Neuronal stem cell (in vitro differentiated cells): ENCODE measurements at regions not wholly inside any gene's neighbourhood (a gene's known extent, or its start where the extent isn't known, plus 50 kb on each side); places are given as distances from the start of the nearest gene placed in this dataset.

ENCODE experiments used
- DNase-seq: peaks from one replicate; pipeline ENCODE4 v3.0.0-alpha.2; 2013; ENCODE audit warnings: low spot score
- H2AFZ ChIP-seq: one replicate; pipeline ENCODE4 v1.6.1; 2013; ENCODE audit warnings: mild to moderate bottlenecking, low read length, inconsistent platforms
- H2AK5ac ChIP-seq: 2 replicates; pipeline ENCODE4 v1.6.1; 2013; ENCODE audit warnings: low read depth, mild to moderate bottlenecking, inconsistent platforms, low read length, moderate library complexity, mixed read lengths
- H2BK120ac ChIP-seq: 2 replicates; pipeline ENCODE4 v1.6.1; 2013; ENCODE audit warnings: low read depth, mild to moderate bottlenecking, inconsistent platforms, low read length, moderate library complexity, mixed read lengths
- H2BK12ac ChIP-seq: one replicate; pipeline ENCODE4 v1.6.1; 2013; ENCODE audit warnings: low read length, inconsistent platforms
- H2BK15ac ChIP-seq: 2 replicates; pipeline ENCODE4 v1.6.1; 2013; ENCODE audit warnings: mild to moderate bottlenecking, low read length, inconsistent platforms, mixed read lengths
- H2BK5ac ChIP-seq: one replicate; pipeline ENCODE4 v1.6.1; 2013; ENCODE audit warnings: inconsistent platforms, mild to moderate bottlenecking, low read length, moderate library complexity
- H3K14ac ChIP-seq: one replicate; pipeline ENCODE4 v1.6.1; 2013; ENCODE audit warnings: low read length, inconsistent platforms
- H3K18ac ChIP-seq: 2 replicates; pipeline ENCODE4 v1.6.1; 2013; ENCODE audit warnings: low read length, inconsistent platforms
- H3K23ac ChIP-seq: 2 replicates; pipeline ENCODE4 v1.6.1; 2013; ENCODE audit warnings: low read depth, mild to moderate bottlenecking, mixed read lengths, low read length, inconsistent platforms; ENCODE audit not compliant: poor library complexity
- H3K27ac ChIP-seq: replicated peaks from 3 replicates; pipeline ENCODE4 v1.5.1; 2013; ENCODE audit warnings: low read length, inconsistent platforms
- H3K27me3 ChIP-seq, 3 experiments: 2 replicates each; pipeline ENCODE4 v1.6.1; 2013; ENCODE audit warnings: low read length in 3 of 3, mild to moderate bottlenecking in 2 of 3, inconsistent platforms in 1 of 3, low read depth in 1 of 3, mixed read lengths in 1 of 3, moderate library complexity in 1 of 3; ENCODE audit not compliant: control insufficient read depth in 3 of 3, insufficient read depth in 3 of 3
- H3K36me3 ChIP-seq, 2 donors: replicated peaks in 1 of 2; 2 replicates each; pipeline ENCODE4 v1.6.1; 2013; ENCODE audit warnings: low read length in 2 of 2; ENCODE audit not compliant: control insufficient read depth in 2 of 2, insufficient read depth in 2 of 2
- H3K4ac ChIP-seq: 2 replicates; pipeline ENCODE4 v1.6.1; 2013; ENCODE audit warnings: inconsistent platforms, mild to moderate bottlenecking, low read length, moderate library complexity
- H3K4me1 ChIP-seq, 2 donors: 1 replicate in 1 of 2; 2 replicates in 1 of 2; pipeline ENCODE4 v1.6.1; 2013; ENCODE audit warnings: low read length in 2 of 2, low read depth in 1 of 2; ENCODE audit not compliant: control insufficient read depth in 2 of 2, insufficient read depth in 1 of 2
- H3K4me2 ChIP-seq: one replicate; pipeline ENCODE4 v1.6.1; 2013; ENCODE audit warnings: mild to moderate bottlenecking, low read length, inconsistent platforms; ENCODE audit not compliant: insufficient read depth, poor library complexity, severe bottlenecking
- H3K4me3 ChIP-seq, 2 donors: 2 replicates each; pipeline ENCODE4 v1.5.1; 2013; ENCODE audit warnings: low read length in 2 of 2, mild to moderate bottlenecking in 2 of 2, inconsistent platforms in 1 of 2, moderate library complexity in 1 of 2
- H3K79me1 ChIP-seq: one replicate; pipeline ENCODE4 v1.6.1; 2013; ENCODE audit warnings: low read depth, mild to moderate bottlenecking, inconsistent platforms, low read length, moderate library complexity
- H3K9ac ChIP-seq: one replicate; pipeline ENCODE4 v1.6.1; 2013; ENCODE audit warnings: mild to moderate bottlenecking, low read depth, low read length, inconsistent platforms; ENCODE audit not compliant: poor library complexity
- H3K9me3 ChIP-seq, 2 donors: replicated peaks in 1 of 2; 2 replicates each; pipeline versions ENCODE3 to v1.6.1; 2013; ENCODE audit warnings: low read length in 2 of 2, mild to moderate bottlenecking in 2 of 2, inconsistent platforms in 1 of 2, low read depth in 1 of 2, mixed read lengths in 1 of 2, moderate library complexity in 1 of 2; ENCODE audit not compliant: control insufficient read depth in 2 of 2, insufficient read depth in 1 of 2
- H4K8ac ChIP-seq: one replicate; pipeline ENCODE4 v1.6.1; 2013; ENCODE audit warnings: low read depth, mild to moderate bottlenecking, inconsistent platforms, low read length, moderate library complexity
- H4K91ac ChIP-seq: one replicate; pipeline ENCODE4 v1.6.1; 2013; ENCODE audit warnings: low read length, low read depth, mild to moderate bottlenecking, inconsistent platforms; ENCODE audit not compliant: poor library complexity
- WGBS, 2 donors: extraction: QIAGEN DNeasy Blood & Tissue Kit; methylation state at CpG; one replicate each; pipeline ENCODE4 v1.1.7; 2013; ENCODE audit warnings: missing lambda C conversion rate in 2 of 2, mixed read lengths in 1 of 2; ENCODE audit not compliant: insufficient read length in 2 of 2, insufficient replicate concordance in 1 of 2; ENCODE audit errors: extremely low coverage in 2 of 2; 5-methylcytosine and 5-hydroxymethylcytosine counted together

DNA sequence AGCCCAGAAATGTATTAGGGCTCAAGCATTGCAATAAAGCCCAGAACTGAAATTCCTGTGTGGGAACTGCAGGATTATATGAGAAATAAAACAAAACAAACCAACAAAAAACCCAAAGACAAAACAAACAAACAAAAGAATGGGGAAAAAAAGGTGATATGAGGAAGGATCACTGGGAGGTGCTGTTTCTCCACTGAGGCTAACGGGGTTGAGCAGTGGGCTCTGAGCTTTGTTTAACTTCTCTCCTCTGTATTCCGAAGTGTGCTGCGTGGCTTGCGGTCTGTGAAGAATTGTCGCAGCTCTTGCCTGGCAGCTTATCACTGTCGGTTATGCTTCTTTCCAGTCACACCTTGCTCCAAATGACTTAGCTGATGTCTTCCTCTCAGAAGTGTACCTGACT is 106.3 kb downstream of the TENT4A start:
- Histone ChIP-seq H3K4ac (no peak overlapping the region), H2AFZ (no peak overlapping the region), H4K8ac (no peak overlapping the region), H3K4me2 (no peak overlapping the region), H2AK5ac (no peak overlapping the region), H3K36me3 (no peaks in the 10 kb centered on the region), H3K9ac (no peak overlapping the region), H4K91ac (no peak overlapping the region), H3K23ac (no peak overlapping the region), H2BK12ac (no peak overlapping the region), H2BK5ac (no peak overlapping the region), H3K14ac (no peak overlapping the region), H3K4me1 (peaks cover 0 to 7% of the 10 kb centered on the region in 2 donors), H2BK15ac (no peak overlapping the region), H3K9me3 (peaks cover 0 to 2% of the 10 kb centered on the region in 2 donors), H2BK120ac (no peak overlapping the region), H3K4me3 (no peak overlapping the region), H3K27me3 (peaks cover 0 to 4% (median 0%) of the 10 kb centered on the region in 3 experiments), H3K18ac (no peak overlapping the region), H3K79me1 (no peaks in the 10 kb centered on the region), H3K27ac (no peak overlapping the region)
- no CpG with 5 or more reads among the region's 6 CpGs for WGBS, 2 donors
- peak; percentile 27 for DNase-seq

DNA sequence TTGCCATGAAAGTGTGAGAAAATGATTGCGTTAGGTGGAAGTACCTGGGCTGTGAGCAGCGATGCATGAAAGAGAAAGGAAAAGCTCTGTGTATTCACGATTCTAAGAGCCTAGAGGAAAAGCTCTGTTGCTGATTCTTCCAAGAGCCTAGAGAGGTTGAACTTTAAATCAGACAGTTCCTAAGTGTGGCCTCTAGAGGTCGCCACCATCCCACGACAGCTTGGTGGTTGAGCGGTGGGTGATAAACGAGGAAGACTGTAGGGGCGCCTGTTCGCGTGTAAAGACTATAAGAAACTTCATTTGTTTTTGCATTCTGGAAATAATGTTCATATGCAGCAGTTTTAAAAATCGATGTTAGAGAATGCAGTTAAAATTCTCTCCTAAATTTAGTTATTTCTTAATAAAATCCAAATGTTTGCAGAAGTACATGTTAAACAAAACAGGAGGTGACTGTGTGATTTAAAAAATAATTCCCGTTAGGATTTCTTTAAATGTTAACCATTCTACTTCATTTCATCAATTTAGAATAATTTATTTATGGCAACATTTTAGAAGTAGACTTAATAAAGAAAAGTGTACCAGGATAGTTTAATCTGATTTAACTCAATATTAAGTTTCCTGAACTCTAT is 107.7 kb downstream of the TENT4A start:
- no CpG with 5 or more reads among the region's 12 CpGs for WGBS, 2 donors
- Histone ChIP-seq H3K4me2 (no peak overlapping the region), H3K36me3 (no peaks in the 10 kb centered on the region), H3K79me1 (no peaks in the 10 kb centered on the region), H4K8ac (no peak overlapping the region), H3K4ac (no peak overlapping the region), H2BK12ac (no peak overlapping the region), H3K4me3 (no peak overlapping the region), H3K23ac (no peak overlapping the region), H3K9ac (no peak overlapping the region), H2AK5ac (no peak overlapping the region), H2BK5ac (no peak overlapping the region), H2BK120ac (no peak overlapping the region), H3K4me1 (peaks cover 4 to 7% of the 10 kb centered on the region in 2 donors), H3K9me3 (peaks cover 0 to 2% of the 10 kb centered on the region in 2 donors), H3K14ac (no peak overlapping the region), H3K18ac (no peak overlapping the region), H2AFZ (no peak overlapping the region), H4K91ac (no peak overlapping the region), H3K27ac (no peak overlapping the region), H3K27me3 (no peaks in the 10 kb centered on the region), H2BK15ac (no peak overlapping the region)
- DNase-seq: peak; percentile 61

DNA sequence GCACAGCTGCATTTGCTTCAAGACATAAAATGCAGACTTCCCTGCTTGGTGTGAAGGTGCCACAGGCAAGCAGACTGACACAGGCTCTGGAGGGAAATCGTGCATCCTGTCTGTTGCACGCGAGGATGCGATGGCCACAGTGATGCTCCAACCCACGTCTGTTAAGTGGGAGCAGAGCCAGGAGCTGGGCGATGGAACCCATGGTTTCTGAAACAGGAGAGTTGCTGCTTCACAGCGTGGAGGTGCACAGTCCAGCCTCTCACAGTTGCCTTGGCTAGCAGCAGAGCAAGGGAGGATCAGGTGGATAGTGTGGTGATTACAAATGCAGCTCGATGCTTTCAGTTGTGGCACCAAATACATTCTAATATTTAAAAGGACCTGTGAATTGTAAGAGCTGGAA is 108.8 kb downstream of the TENT4A start:
- H3K36me3 ChIP-seq: no peaks in the 10 kb centered on the region
- H3K4me3 ChIP-seq: peak overlapping the region in 1 of 2 donors; percentile 20
- H4K8ac ChIP-seq: no peak overlapping the region
- H2BK120ac ChIP-seq: no peak overlapping the region
- no peak overlapping the region for H3K14ac ChIP-seq
- H2BK5ac ChIP-seq: no peak overlapping the region
- peaks cover 6 to 7% of the 10 kb centered on the region in 2 donors for H3K4me1 ChIP-seq
- no peak overlapping the region for H2AFZ ChIP-seq
- peaks cover 0 to 2% of the 10 kb centered on the region in 2 donors for H3K9me3 ChIP-seq
- H3K27me3 ChIP-seq: no peaks in the 10 kb centered on the region
- no peaks in the 10 kb centered on the region for H3K79me1 ChIP-seq
- H4K91ac ChIP-seq: no peak overlapping the region
- no peak for DNase-seq
- no peak overlapping the region for H3K9ac ChIP-seq
- no peak overlapping the region for H3K4me2 ChIP-seq
- no peak overlapping the region for H3K4ac ChIP-seq
- no peak overlapping the region for H3K23ac ChIP-seq
- no peak overlapping the region for H2BK12ac ChIP-seq
- H3K18ac ChIP-seq: no peak overlapping the region
- WGBS, 2 donors: no CpG with 5 or more reads among the region's 8 CpGs
- H2AK5ac ChIP-seq: no peak overlapping the region
- H2BK15ac ChIP-seq: no peak overlapping the region
- no peak overlapping the region for H3K27ac ChIP-seq

DNA sequence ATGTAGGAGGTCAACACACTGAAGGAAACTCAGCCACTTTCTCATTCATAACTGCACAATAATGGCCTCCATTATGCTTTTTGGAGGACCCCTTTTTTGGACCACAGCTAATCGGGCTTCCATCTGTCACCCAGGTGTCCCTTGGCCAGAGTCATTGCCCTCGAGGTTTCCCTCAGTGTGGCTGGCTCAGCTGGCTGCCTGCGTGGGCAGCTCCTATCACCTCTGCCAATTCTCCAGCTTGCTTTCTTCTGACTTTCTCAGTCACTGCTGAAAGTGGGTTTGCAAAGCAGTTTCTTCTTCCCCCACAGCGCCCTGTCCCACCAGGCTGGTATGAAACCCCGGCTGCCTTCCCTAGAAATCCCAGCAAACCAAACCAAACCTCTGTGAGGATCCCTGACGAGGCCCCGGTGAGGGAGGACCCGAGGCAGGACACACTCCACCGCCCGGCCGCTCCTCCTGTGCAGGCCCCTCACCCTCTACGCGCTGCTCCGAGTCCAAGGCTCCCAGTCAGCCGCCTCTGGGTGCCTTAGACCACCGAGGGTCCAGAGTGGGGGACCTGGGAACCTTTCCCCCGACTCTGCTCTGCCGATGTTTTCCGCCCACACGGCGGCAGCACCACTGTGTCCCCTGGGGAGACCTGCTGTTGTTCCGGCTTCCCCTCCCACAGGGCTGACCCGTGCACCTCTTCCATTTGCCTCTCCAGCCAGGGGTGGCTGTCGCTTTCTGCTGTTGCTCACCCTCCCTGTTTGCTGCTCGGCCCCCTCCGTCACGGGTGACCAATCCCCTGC is 109.5 kb downstream of the TENT4A start:
- Histone ChIP-seq H3K36me3 (no peaks in the 10 kb centered on the region), H3K79me1 (no peaks in the 10 kb centered on the region), H3K9me3 (peaks cover 0 to 2% of the 10 kb centered on the region in 2 donors), H2BK5ac (no peak overlapping the region), H2AK5ac (no peak overlapping the region), H3K14ac (no peak overlapping the region), H2BK15ac (no peak overlapping the region), H3K27me3 (no peaks in the 10 kb centered on the region), H3K4me2 (no peak overlapping the region), H3K18ac (peak overlapping the region; percentile 79), H3K9ac (no peak overlapping the region), H3K4ac (no peak overlapping the region), H4K91ac (no peak overlapping the region), H2BK12ac (no peak overlapping the region), H4K8ac (no peak overlapping the region), H2BK120ac (no peak overlapping the region), H3K4me1 (peaks cover 6 to 7% of the 10 kb centered on the region in 2 donors), H3K23ac (peak overlapping the region; percentile 5), H3K27ac (no peak overlapping the region), H3K4me3 (no peak overlapping the region), H2AFZ (peak overlapping the region; percentile 8)
- DNase-seq: no peak
- no CpG with 5 or more reads among the region's 27 CpGs for WGBS, 2 donors
